ENCODE measurements at regions not wholly inside any gene's neighbourhood (a gene's known extent, or its start where the extent isn't known, plus 50 kb on each side); places are given as distances from the start of the nearest gene placed in this dataset.

DNA sequence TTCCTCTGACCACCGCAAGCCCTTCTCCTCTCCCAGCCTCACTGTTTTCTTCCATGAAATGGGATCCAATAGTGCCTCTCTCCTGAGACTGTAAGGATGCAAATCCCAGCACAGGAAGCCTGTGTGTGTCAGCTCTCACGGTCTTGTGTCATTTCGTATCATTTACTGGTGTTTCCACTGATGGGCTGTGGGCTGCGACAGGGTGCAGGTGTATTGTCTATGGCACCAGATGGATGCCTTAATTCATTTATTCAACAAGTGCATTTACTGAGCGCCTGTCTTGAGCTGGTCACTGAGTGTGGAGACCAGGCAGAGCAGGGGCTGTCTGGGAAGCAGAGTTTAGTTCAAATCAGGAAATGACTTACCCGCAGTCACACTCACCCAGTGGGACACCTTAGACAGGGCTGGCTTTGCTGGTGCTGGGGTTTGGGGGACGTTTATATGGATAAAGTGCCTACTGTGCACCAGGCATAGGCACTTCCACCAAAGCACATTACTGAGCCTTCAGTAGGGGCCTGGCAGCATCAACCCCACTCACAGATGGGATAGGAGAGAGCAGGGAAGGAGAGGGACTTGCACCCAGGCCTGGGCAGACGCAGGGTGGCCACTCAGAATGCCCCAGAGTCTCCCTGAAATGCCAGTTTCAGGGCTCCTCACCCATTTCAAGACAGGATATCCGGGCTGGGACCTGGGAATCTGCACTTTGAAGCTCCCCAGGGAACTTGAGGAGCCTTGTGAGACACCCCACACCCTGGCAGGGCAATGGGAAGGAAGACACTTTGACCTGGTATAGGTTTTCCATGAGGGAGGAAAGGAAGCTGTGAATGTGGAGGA, 398.9 kb downstream of the MATN1 start:
- DNase-seq (ENCODE audit: low spot score in 2 of 2) (no peak), ATAC-seq (replicated peaks; ENCODE audit: extremely low read depth, poor library complexity, severe bottlenecking) (no peak)
- H3K4me1 Mint-ChIP-seq: no peaks in the 10 kb centered on the region
- H3K4me3 Mint-ChIP-seq: no peak overlapping the region
- H3K27me3 Mint-ChIP-seq: peaks cover 73% of the 10 kb centered on the region
- H3K27ac Mint-ChIP-seq (ENCODE audit: low read depth): no peak overlapping the region
- H3K36me3 Mint-ChIP-seq (ENCODE audit: insufficient read depth): no peaks in the 10 kb centered on the region
- no peaks in the 10 kb centered on the region for H3K9me3 Mint-ChIP-seq

DNA sequence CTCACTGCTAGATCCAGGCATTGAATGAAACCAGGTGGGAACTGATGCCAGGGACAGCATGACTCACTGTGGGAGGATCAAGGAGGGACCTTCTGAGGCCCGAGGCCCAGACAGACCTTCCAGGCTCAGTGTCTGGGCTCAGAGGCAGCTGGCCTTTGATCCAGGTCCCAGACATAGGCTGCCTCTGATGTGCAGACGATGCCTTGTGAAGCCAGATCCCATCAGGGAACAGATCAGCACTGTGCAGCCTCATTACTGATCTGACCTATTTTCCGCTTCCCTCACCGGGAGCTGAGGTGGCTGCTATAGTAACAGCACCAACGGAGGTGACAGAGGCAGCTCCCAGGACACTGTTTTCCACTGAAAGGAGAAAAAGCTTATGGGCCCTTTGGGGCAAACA, 399.5 kb downstream of the MATN1 start:
- no peak for ATAC-seq (replicated peaks; ENCODE audit: extremely low read depth, poor library complexity, severe bottlenecking)
- Mint-ChIP-seq H3K4me3 (no peak overlapping the region), H3K4me1 (no peaks in the 10 kb centered on the region), H3K27me3 (peaks cover 70% of the 10 kb centered on the region), H3K9me3 (no peaks in the 10 kb centered on the region), H3K36me3 (ENCODE audit: insufficient read depth) (no peaks in the 10 kb centered on the region), H3K27ac (ENCODE audit: low read depth) (no peak overlapping the region)
- no peak for DNase-seq (ENCODE audit: low spot score in 2 of 2)

- no peaks in the 10 kb centered on the region for H3K36me3 Mint-ChIP-seq (ENCODE audit: insufficient read depth)
- H3K27me3 Mint-ChIP-seq: peaks cover 66% of the 10 kb centered on the region
- H3K9me3 Mint-ChIP-seq: no peaks in the 10 kb centered on the region
- no peak overlapping the region for H3K27ac Mint-ChIP-seq (ENCODE audit: low read depth)
- DNase-seq (ENCODE audit: low spot score in 2 of 2) (no peak), ATAC-seq (replicated peaks; ENCODE audit: extremely low read depth, poor library complexity, severe bottlenecking) (no peak)
- no peak overlapping the region for H3K4me3 Mint-ChIP-seq
- H3K4me1 Mint-ChIP-seq: no peaks in the 10 kb centered on the region
These were observed 400.0 kb downstream of the MATN1 start for GRCh38 chr1:30323352-30323751.

DNA sequence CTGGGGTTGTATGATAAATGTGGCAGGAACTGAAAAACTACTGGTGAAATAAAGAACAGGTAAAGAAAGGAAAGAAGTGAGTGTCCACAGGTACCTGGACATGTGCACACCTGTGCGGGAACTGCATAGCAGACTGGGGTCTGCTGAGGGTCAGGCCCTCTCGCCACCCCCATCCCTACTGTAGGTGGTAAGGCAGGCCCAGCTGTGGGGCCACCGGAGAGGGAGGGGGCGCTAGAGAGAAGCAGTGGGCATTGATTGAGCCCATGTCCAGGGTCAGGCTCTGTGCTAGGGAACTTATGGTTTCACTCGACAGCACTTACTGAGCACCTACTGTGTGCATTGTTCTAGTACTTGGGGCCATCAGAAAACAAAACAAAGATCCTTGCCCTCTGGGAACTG, 400.5 kb downstream of the MATN1 start:
- Mint-ChIP-seq H3K27me3 (peaks cover 64% of the 10 kb centered on the region), H3K9me3 (no peaks in the 10 kb centered on the region), H3K4me1 (no peaks in the 10 kb centered on the region), H3K36me3 (ENCODE audit: insufficient read depth) (no peaks in the 10 kb centered on the region), H3K4me3 (no peak overlapping the region), H3K27ac (ENCODE audit: low read depth) (no peak overlapping the region)
- DNase-seq (ENCODE audit: low spot score in 2 of 2): no peak
- ATAC-seq (replicated peaks; ENCODE audit: extremely low read depth, poor library complexity, severe bottlenecking): no peak

DNA sequence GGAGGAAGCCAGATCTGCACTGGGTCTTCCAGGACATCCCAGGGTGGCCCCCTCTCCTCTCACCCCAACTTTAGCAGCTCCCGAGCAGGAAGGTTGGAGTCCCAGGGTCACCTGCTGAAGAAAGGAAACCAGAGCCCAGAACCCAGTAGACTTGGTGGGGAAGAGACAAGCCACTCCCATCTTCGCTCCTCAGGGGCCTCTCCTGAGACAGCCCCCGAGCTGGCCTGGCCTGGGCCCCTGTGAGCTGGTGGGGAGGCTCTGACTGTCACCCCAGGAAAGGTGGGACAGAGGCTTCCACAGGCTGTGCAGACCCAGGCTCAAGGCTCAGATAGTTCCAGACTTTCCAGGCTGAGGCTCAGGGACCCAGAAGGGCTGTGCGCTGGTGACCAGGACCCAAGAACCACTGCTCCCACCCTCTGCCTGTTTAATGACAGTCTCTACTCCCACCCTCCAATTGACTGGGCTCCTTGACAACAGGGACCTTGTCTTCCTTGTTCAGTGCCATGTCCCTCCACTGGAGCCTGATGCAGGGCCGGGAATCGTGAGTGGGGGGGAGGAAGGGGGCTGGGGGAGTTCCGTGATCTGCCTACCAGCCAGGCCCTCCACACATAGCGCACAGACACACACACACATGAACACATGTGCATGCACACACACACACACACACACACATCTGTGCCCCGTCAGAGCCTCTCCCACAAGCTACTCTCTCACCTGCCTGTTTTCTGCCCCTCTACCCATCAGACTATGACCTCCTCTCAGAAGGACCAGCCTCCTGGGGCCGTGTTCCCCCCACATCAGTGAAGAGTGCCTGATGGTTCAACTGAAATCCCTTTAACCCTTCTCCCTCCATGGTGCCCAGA, 401.2 kb downstream of the MATN1 start:
- ATAC-seq (replicated peaks; ENCODE audit: extremely low read depth, poor library complexity, severe bottlenecking): no peak
- Mint-ChIP-seq H3K36me3 (ENCODE audit: insufficient read depth) (no peaks in the 10 kb centered on the region), H3K27ac (ENCODE audit: low read depth) (no peak overlapping the region), H3K9me3 (no peaks in the 10 kb centered on the region), H3K4me3 (no peak overlapping the region), H3K4me1 (no peaks in the 10 kb centered on the region), H3K27me3 (peaks cover 66% of the 10 kb centered on the region)
- DNase-seq (ENCODE audit: low spot score in 2 of 2): no peak

DNA sequence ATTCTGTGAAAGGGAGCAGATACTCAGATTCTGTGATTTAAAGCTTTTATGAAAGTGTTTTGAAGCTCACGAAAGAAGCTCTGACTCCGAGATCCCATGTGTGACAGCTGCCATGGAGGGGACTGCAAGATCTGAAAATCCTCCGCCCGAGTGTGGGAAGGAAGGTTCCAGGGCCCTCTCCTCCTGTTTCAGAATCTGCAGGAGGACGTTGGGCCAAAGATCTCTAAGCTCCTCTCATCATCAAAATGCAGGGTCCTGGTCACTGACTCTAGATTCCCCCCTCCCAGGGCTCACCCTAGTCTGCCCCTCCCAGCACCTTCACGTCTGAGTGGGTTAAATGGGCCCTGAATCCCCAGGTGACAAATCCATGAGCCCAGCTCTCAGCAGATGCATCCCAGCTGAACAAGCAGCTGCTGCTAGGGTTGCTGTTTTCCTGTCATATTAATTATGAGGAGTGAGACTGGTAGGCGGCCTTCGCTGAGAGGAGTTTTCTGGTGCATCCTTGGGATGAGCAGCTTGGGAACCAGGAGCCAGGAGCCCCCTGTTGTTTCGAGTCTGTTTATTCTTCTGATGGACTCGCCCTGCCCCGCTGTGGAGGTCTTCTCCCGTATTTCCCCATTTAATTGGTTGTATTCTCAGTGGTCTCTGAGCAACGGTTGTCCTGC, 402.0 kb downstream of the MATN1 start:
- Mint-ChIP-seq H3K4me1 (no peaks in the 10 kb centered on the region), H3K27me3 (peaks cover 74% of the 10 kb centered on the region), H3K27ac (ENCODE audit: low read depth) (no peak overlapping the region), H3K9me3 (no peaks in the 10 kb centered on the region), H3K36me3 (ENCODE audit: insufficient read depth) (no peaks in the 10 kb centered on the region), H3K4me3 (no peak overlapping the region)
- no peak for DNase-seq (ENCODE audit: low spot score in 2 of 2)
- ATAC-seq (replicated peaks; ENCODE audit: extremely low read depth, poor library complexity, severe bottlenecking): no peak

GRCh38 chr1:30320581-30320890, 402.8 kb downstream of the MATN1 start:
- no peak for DNase-seq (ENCODE audit: low spot score in 2 of 2)
- ATAC-seq (replicated peaks; ENCODE audit: extremely low read depth, poor library complexity, severe bottlenecking): no peak
- no peaks in the 10 kb centered on the region for H3K36me3 Mint-ChIP-seq (ENCODE audit: insufficient read depth)
- H3K9me3 Mint-ChIP-seq: no peaks in the 10 kb centered on the region
- peaks cover 76% of the 10 kb centered on the region for H3K27me3 Mint-ChIP-seq
- H3K4me3 Mint-ChIP-seq: no peak overlapping the region
- H3K27ac Mint-ChIP-seq (ENCODE audit: low read depth): no peak overlapping the region
- no peaks in the 10 kb centered on the region for H3K4me1 Mint-ChIP-seq

DNA sequence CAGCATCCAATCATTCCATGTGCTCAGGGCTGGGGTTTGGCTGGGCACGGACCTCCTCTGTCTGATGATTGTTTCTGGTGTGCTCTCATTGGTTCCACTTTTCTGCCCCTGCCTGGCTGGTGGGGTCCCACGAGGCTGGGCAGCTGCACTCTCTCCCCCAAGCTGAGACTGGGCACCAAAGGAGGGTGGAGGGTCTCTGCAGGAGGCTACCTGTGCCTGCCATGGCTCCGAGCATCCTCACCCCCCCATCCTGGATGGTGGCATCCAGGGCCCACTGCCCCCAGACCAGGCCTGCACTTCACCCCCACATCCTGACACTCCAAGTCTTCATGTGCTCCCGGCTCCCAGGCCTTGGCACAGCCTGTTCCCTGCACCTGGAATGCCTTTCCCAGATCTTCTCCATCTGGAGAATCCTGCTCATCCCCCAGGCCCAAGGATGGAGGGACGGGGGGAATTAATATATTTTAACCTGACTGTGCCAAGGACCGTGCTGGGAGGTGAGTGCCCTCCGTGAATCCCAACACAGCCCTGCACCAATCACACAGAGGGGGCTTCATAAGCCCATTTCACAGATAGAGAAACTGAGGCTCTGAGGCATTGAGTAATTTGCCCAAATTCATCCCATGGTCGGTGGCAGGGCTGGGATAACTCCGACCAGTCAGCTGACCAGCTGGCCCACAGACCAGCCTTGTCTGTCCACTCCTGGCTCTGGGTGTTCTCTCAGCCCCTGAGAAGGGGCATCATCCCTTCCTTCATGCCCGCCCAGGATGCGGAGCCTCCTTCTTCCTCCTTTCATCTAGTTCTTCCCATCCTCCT, 403.4 kb downstream of the MATN1 start:
- Mint-ChIP-seq H3K27me3 (peaks cover 76% of the 10 kb centered on the region), H3K36me3 (ENCODE audit: insufficient read depth) (no peaks in the 10 kb centered on the region), H3K27ac (ENCODE audit: low read depth) (no peak overlapping the region), H3K4me3 (no peak overlapping the region), H3K9me3 (no peaks in the 10 kb centered on the region), H3K4me1 (no peaks in the 10 kb centered on the region)
- no peak for DNase-seq (ENCODE audit: low spot score in 2 of 2)
- no peak for ATAC-seq (replicated peaks; ENCODE audit: extremely low read depth, poor library complexity, severe bottlenecking)

DNA sequence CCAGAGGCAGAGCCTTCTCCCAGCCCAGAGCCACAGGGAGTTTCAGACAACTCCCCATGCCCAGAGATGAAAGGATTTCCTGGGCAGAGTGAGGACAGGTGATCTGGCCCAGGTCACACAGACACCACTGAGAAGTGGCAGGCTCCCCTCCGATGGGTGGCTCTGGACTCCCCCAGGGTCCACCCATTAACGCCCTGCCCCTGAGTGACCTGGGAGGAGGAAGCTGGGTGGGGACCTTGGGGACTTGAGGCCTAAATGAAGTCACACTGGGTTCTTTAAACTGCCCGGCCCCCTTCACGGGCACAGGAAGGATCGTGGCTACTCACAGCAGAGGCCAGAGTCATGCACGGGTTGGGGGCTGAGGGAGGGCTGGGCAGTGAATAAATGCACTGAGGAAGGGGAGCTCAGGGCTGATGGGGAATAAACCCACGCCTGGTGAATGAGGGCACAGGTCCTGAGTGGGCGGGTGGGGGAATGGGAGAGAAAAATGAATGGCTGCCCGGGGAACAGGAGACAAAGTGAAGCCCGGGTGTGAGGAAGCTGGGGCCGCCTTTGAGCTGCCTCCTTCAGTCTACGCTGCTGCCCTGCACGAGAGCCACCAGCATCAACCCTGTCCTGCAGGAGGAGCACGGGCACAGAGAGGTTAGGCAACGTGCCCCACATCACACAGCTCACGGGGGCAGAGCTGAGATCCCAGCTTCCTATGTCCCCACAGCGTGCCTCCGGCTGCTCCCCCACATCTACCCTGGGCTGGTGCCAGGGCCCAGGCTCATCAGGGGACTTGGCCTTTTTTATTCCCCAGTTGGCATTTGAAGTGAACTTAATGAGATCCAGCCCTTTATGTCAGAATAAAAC, 404.3 kb downstream of the MATN1 start:
- no peak for DNase-seq (ENCODE audit: low spot score in 2 of 2)
- H3K4me1 Mint-ChIP-seq: no peaks in the 10 kb centered on the region
- no peaks in the 10 kb centered on the region for H3K36me3 Mint-ChIP-seq (ENCODE audit: insufficient read depth)
- no peak for ATAC-seq (replicated peaks; ENCODE audit: extremely low read depth, poor library complexity, severe bottlenecking)
- no peak overlapping the region for H3K4me3 Mint-ChIP-seq
- no peaks in the 10 kb centered on the region for H3K9me3 Mint-ChIP-seq
- no peak overlapping the region for H3K27ac Mint-ChIP-seq (ENCODE audit: low read depth)
- peaks cover 76% of the 10 kb centered on the region for H3K27me3 Mint-ChIP-seq

- H3K27ac Mint-ChIP-seq (ENCODE audit: low read depth): no peak overlapping the region
- no peaks in the 10 kb centered on the region for H3K4me1 Mint-ChIP-seq
- no peak overlapping the region for H3K4me3 Mint-ChIP-seq
- H3K36me3 Mint-ChIP-seq (ENCODE audit: insufficient read depth): no peaks in the 10 kb centered on the region
- DNase-seq (ENCODE audit: low spot score in 2 of 2) (no peak), ATAC-seq (replicated peaks; ENCODE audit: extremely low read depth, poor library complexity, severe bottlenecking) (no peak)
- no peaks in the 10 kb centered on the region for H3K9me3 Mint-ChIP-seq
- H3K27me3 Mint-ChIP-seq: peaks cover 73% of the 10 kb centered on the region
These were observed 405.0 kb downstream of the MATN1 start for GRCh38 chr1:30318413-30318812.

DNA sequence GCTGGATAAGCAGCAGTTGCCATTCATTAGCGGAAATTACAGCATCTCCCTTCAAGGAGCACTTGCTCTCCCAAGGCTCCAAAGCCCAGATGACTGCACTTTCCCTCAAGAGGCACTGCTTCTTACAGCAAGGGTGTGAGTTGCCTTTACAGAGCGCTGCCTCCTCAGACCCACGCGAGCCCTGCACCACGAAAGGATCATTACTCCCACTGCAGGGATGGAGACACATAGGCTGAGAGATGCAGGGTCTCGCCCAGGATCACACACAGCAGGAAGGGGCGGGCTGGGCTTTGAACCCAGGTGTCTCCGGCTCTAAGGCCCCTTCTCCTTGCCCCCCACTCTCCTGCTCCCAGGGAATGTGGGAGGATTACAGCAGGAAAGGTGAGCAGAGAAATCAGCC, 405.5 kb downstream of the MATN1 start:
- ATAC-seq (replicated peaks; ENCODE audit: extremely low read depth, poor library complexity, severe bottlenecking) (no peak), DNase-seq (ENCODE audit: low spot score in 2 of 2) (no peak)
- Mint-ChIP-seq H3K4me3 (no peak overlapping the region), H3K36me3 (ENCODE audit: insufficient read depth) (no peaks in the 10 kb centered on the region), H3K27me3 (peaks cover 73% of the 10 kb centered on the region), H3K9me3 (no peaks in the 10 kb centered on the region), H3K4me1 (no peaks in the 10 kb centered on the region), H3K27ac (ENCODE audit: low read depth) (no peak overlapping the region)
